ENCODE measurements at regions not wholly inside any gene's neighbourhood (a gene's known extent, or its start where the extent isn't known, plus 50 kb on each side); places are given as distances from the start of the nearest gene placed in this dataset.

- DNase-seq: no peak
These were observed 511.2 kb downstream of the EIPR1 start for GRCh38 chr2:2866459-2866858.

GRCh38 chr2:2862386-2862785, 515.2 kb downstream of the EIPR1 start:
- no peak for DNase-seq

- no peak for DNase-seq
These were observed 515.9 kb downstream of the EIPR1 start for GRCh38 chr2:2861666-2862240.

- DNase-seq: no peak
These were observed 516.9 kb downstream of the EIPR1 start for GRCh38 chr2:2860589-2861300.

GRCh38 chr2:2859732-2860131, 517.9 kb downstream of the EIPR1 start:
- DNase-seq: no peak

GRCh38 chr2:2859164-2859563, 518.5 kb downstream of the EIPR1 start:
- no peak for DNase-seq

- no peak for DNase-seq
These were observed 520.7 kb downstream of the EIPR1 start for GRCh38 chr2:2856723-2857415.

GRCh38 chr2:2855297-2855696, 522.3 kb downstream of the EIPR1 start:
- no peak for DNase-seq

- DNase-seq: no peak
These were observed 522.3 kb upstream of the MYT1L start for GRCh38 chr2:2853346-2853745.

- no peak for DNase-seq
These were observed 521.0 kb upstream of the MYT1L start for GRCh38 chr2:2851806-2852777.

- DNase-seq: no peak
These were observed 520.2 kb upstream of the MYT1L start for GRCh38 chr2:2851316-2851715.

GRCh38 chr2:2850859-2851258, 519.8 kb upstream of the MYT1L start:
- no peak for DNase-seq

- DNase-seq: no peak
These were observed 519.2 kb upstream of the MYT1L start for GRCh38 chr2:2850218-2850755.

- no peak for DNase-seq
These were observed 518.6 kb upstream of the MYT1L start for GRCh38 chr2:2849464-2850217.

GRCh38 chr2:2848621-2849333, 517.7 kb upstream of the MYT1L start:
- peak; percentile 81 for DNase-seq

GRCh38 chr2:2848198-2848597, 517.1 kb upstream of the MYT1L start:
- no peak for DNase-seq

GRCh38 chr2:2847209-2847676, 516.2 kb upstream of the MYT1L start:
- no peak for DNase-seq

GRCh38 chr2:2846332-2847208, 515.5 kb upstream of the MYT1L start:
- DNase-seq: peak; percentile 33

GRCh38 chr2:2845806-2846315, 514.8 kb upstream of the MYT1L start:
- no peak for DNase-seq

GRCh38 chr2:2845267-2845666, 514.2 kb upstream of the MYT1L start:
- no peak for DNase-seq
